BLaER1 (cell line): ENCODE measurements at regions not wholly inside any gene's neighbourhood (a gene's known extent, or its start where the extent isn't known, plus 50 kb on each side); places are given as distances from the start of the nearest gene placed in this dataset.
A peak's percentile ranks its signal among the peaks of the same experiment; 100 is the strongest.

Experiments
- H3K27ac ChIP-seq: shearing (Covaris generic); formaldehyde crosslinking; 2 replicates; pipeline ENCODE4 v1.8.1; 2022
- H3K27me3 ChIP-seq: shearing (Covaris generic); formaldehyde crosslinking; 2 replicates; pipeline ENCODE4 v1.8.1; 2022
- H3K36me3 ChIP-seq: shearing (Covaris generic); formaldehyde crosslinking; 2 replicates; pipeline ENCODE4 v1.8.1; 2022
- H3K4me1 ChIP-seq: shearing (Covaris generic); formaldehyde crosslinking; 2 replicates; pipeline ENCODE4 v1.8.1; 2022
- H3K4me2 ChIP-seq: shearing (Covaris generic); formaldehyde crosslinking; 2 replicates; pipeline ENCODE4 v1.8.1; 2022
- H3K4me3 ChIP-seq: shearing (Covaris generic); formaldehyde crosslinking; 2 replicates; pipeline ENCODE4 v1.8.1; 2022
- H3K9ac ChIP-seq: shearing (Covaris generic); formaldehyde crosslinking; 2 replicates; pipeline ENCODE4 v1.8.1; 2022
- H3K9me3 ChIP-seq: shearing (Covaris generic); formaldehyde crosslinking; 2 replicates; pipeline ENCODE4 v1.8.1; 2022
- H4K20me1 ChIP-seq: shearing (Covaris generic); formaldehyde crosslinking; 2 replicates; pipeline ENCODE4 v1.8.1; 2022
- Cebpa-rat ChIP-seq: shearing (Covaris generic); IDR thresholded peaks from 2 replicates; pipeline ENCODE4 v1.8.1; 2022

GRCh38 chr4:32172086-32172485 lies 1451.9 kb downstream of the PCDH7 start:
- H3K27me3 ChIP-seq: no peaks in the 10 kb centered on the region
- no peaks in the 10 kb centered on the region for H3K4me1 ChIP-seq
- H3K9me3 ChIP-seq: no peaks in the 10 kb centered on the region
- H3K4me3 ChIP-seq: no peak overlapping the region
- no peaks in the 10 kb centered on the region for H3K36me3 ChIP-seq
- no peak overlapping the region for H3K9ac ChIP-seq
- H3K4me2 ChIP-seq: no peak overlapping the region
- H3K27ac ChIP-seq: no peak overlapping the region
- H4K20me1 ChIP-seq: no peaks in the 10 kb centered on the region
- no peak for TF ChIP-seq Cebpa-rat

- no peaks in the 10 kb centered on the region for H4K20me1 ChIP-seq
- TF ChIP-seq Cebpa-rat: no peak
- no peak overlapping the region for H3K4me3 ChIP-seq
- H3K27ac ChIP-seq: no peak overlapping the region
- H3K27me3 ChIP-seq: no peaks in the 10 kb centered on the region
- H3K9me3 ChIP-seq: no peaks in the 10 kb centered on the region
- no peaks in the 10 kb centered on the region for H3K36me3 ChIP-seq
- no peak overlapping the region for H3K4me2 ChIP-seq
- no peak overlapping the region for H3K9ac ChIP-seq
- H3K4me1 ChIP-seq: no peaks in the 10 kb centered on the region
These were observed 1452.6 kb downstream of the PCDH7 start for GRCh38 chr4:32172761-32173160.

- TF ChIP-seq Cebpa-rat: no peak
- Histone ChIP-seq H3K4me3 (no peak overlapping the region), H4K20me1 (no peaks in the 10 kb centered on the region), H3K9me3 (no peaks in the 10 kb centered on the region), H3K27me3 (no peaks in the 10 kb centered on the region), H3K9ac (no peak overlapping the region), H3K4me1 (no peaks in the 10 kb centered on the region), H3K27ac (no peak overlapping the region), H3K4me2 (no peak overlapping the region), H3K36me3 (no peaks in the 10 kb centered on the region)
These were observed 1459.9 kb downstream of the PCDH7 start for GRCh38 chr4:32180086-32180485.

- H3K4me3 ChIP-seq: no peak overlapping the region
These were observed 1464.0 kb downstream of the PCDH7 start for GRCh38 chr4:32184186-32184585.

GRCh38 chr4:32189130-32189529 lies 1469.0 kb downstream of the PCDH7 start:
- Histone ChIP-seq H3K4me3 (no peak overlapping the region), H3K4me1 (no peaks in the 10 kb centered on the region), H3K4me2 (no peak overlapping the region), H4K20me1 (no peaks in the 10 kb centered on the region), H3K27me3 (no peaks in the 10 kb centered on the region), H3K9me3 (peaks cover 13% of the 10 kb centered on the region), H3K27ac (no peak overlapping the region), H3K9ac (no peak overlapping the region), H3K36me3 (no peaks in the 10 kb centered on the region)
- TF ChIP-seq Cebpa-rat: no peak

More at GRCh38 chr4:32184186-32184585, 1464.0 kb downstream of the PCDH7 start:
- Histone ChIP-seq H4K20me1 (no peaks in the 10 kb centered on the region), H3K4me2 (no peak overlapping the region), H3K9me3 (peaks cover 2% of the 10 kb centered on the region; the same call in 1 of the 2 replicates), H3K36me3 (no peaks in the 10 kb centered on the region), H3K4me1 (no peaks in the 10 kb centered on the region), H3K27me3 (no peaks in the 10 kb centered on the region), H3K27ac (no peak overlapping the region), H3K9ac (no peak overlapping the region)
- no peak for TF ChIP-seq Cebpa-rat

- no peaks in the 10 kb centered on the region for H4K20me1 ChIP-seq
- H3K4me2 ChIP-seq: no peak overlapping the region
- no peak for TF ChIP-seq Cebpa-rat
- no peaks in the 10 kb centered on the region for H3K4me1 ChIP-seq
- no peaks in the 10 kb centered on the region for H3K36me3 ChIP-seq
- H3K27me3 ChIP-seq: no peaks in the 10 kb centered on the region
- no peak overlapping the region for H3K9ac ChIP-seq
- H3K27ac ChIP-seq: no peak overlapping the region
- no peak overlapping the region for H3K4me3 ChIP-seq
- peaks cover 13% of the 10 kb centered on the region for H3K9me3 ChIP-seq
These were observed 1469.6 kb downstream of the PCDH7 start for GRCh38 chr4:32189788-32190187.

GRCh38 chr4:32191961-32192360 lies 1471.8 kb downstream of the PCDH7 start:
- peaks cover 13% of the 10 kb centered on the region for H3K9me3 ChIP-seq
- H3K27ac ChIP-seq: no peak overlapping the region
- H3K4me1 ChIP-seq: peaks cover 4% of the 10 kb centered on the region; the same call in 1 of the 2 replicates
- no peaks in the 10 kb centered on the region for H3K36me3 ChIP-seq
- no peak for TF ChIP-seq Cebpa-rat
- H4K20me1 ChIP-seq: no peaks in the 10 kb centered on the region
- no peak overlapping the region for H3K4me2 ChIP-seq
- no peak overlapping the region for H3K9ac ChIP-seq
- H3K4me3 ChIP-seq: no peak overlapping the region
- H3K27me3 ChIP-seq: no peaks in the 10 kb centered on the region

GRCh38 chr4:32192363-32192762 lies 1472.2 kb downstream of the PCDH7 start:
- Histone ChIP-seq H4K20me1 (no peaks in the 10 kb centered on the region), H3K36me3 (no peaks in the 10 kb centered on the region), H3K4me1 (peaks cover 8% of the 10 kb centered on the region; the same call in 1 of the 2 replicates), H3K4me2 (no peak overlapping the region), H3K9me3 (peaks cover 13% of the 10 kb centered on the region), H3K27ac (no peak overlapping the region), H3K9ac (no peak overlapping the region), H3K27me3 (no peaks in the 10 kb centered on the region), H3K4me3 (no peak overlapping the region)
- no peak for TF ChIP-seq Cebpa-rat

- H3K9me3 ChIP-seq: peaks cover 13% of the 10 kb centered on the region
- H3K4me3 ChIP-seq: no peak overlapping the region
- H3K4me1 ChIP-seq: peaks cover 8% of the 10 kb centered on the region; the same call in 1 of the 2 replicates
- H3K4me2 ChIP-seq: no peak overlapping the region
- no peaks in the 10 kb centered on the region for H3K27me3 ChIP-seq
- H3K27ac ChIP-seq: no peak overlapping the region
- no peaks in the 10 kb centered on the region for H3K36me3 ChIP-seq
- no peak for TF ChIP-seq Cebpa-rat
- H4K20me1 ChIP-seq: no peaks in the 10 kb centered on the region
- H3K9ac ChIP-seq: no peak overlapping the region
These were observed 1472.8 kb downstream of the PCDH7 start for GRCh38 chr4:32192991-32193390.

- Histone ChIP-seq H3K4me1 (peaks cover 8% of the 10 kb centered on the region; the same call in 1 of the 2 replicates), H3K4me3 (no peak overlapping the region), H3K9me3 (no peaks in the 10 kb centered on the region), H3K27ac (no peak overlapping the region), H3K36me3 (no peaks in the 10 kb centered on the region), H3K9ac (no peak overlapping the region), H4K20me1 (no peaks in the 10 kb centered on the region), H3K27me3 (no peaks in the 10 kb centered on the region), H3K4me2 (0 out of 2 replicates have a peak overlapping the region, but pooled peaks have one; percentile 7)
- no peak for TF ChIP-seq Cebpa-rat
These were observed 1477.0 kb downstream of the PCDH7 start for GRCh38 chr4:32196950-32197688.

GRCh38 chr4:32199639-32200038 lies 1479.5 kb downstream of the PCDH7 start:
- Histone ChIP-seq H3K4me3 (no peak overlapping the region), H4K20me1 (no peaks in the 10 kb centered on the region), H3K4me1 (peaks cover 8% of the 10 kb centered on the region; the same call in 1 of the 2 replicates), H3K27me3 (no peaks in the 10 kb centered on the region), H3K27ac (no peak overlapping the region), H3K9ac (no peak overlapping the region), H3K9me3 (no peaks in the 10 kb centered on the region), H3K36me3 (no peaks in the 10 kb centered on the region), H3K4me2 (no peak overlapping the region)
- no peak for TF ChIP-seq Cebpa-rat
